Breast epithelium (tissue), 4 donors: ENCODE measurements at regions not wholly inside any gene's neighbourhood (a gene's known extent, or its start where the extent isn't known, plus 50 kb on each side); places are given as distances from the start of the nearest gene placed in this dataset.

ENCODE experiments used
- DNase-seq, 2 donors: peaks; one replicate each; pipeline ENCODE4 v3.0.0-alpha.2; 2019; ENCODE audit warnings: low spot score in 2 of 2
- H3K27ac ChIP-seq, 2 donors: fragments of 200-600 bp; sonication (generic) in 1 of 2; one replicate each; pipeline ENCODE4 v1.5.1; 2016 to 2019; ENCODE audit warnings: mild to moderate bottlenecking in 1 of 2
- H3K27me3 ChIP-seq, 2 donors: fragments of 200-600 bp; sonication (generic) in 1 of 2; one replicate each; pipeline versions ENCODE4 v1.5.1 to v1.6.0; 2017 to 2019; ENCODE audit warnings: control low read depth in 1 of 2, mild to moderate bottlenecking in 1 of 2
- H3K36me3 ChIP-seq: fragments of 200-600 bp; one replicate; pipeline ENCODE4 v1.5.1; 2019
- H3K4me1 ChIP-seq, 2 donors: fragments of 200-600 bp; sonication (generic); one replicate each; pipeline ENCODE4 v1.5.1; 2016 to 2019; ENCODE audit warnings: control low read depth in 1 of 2
- H3K4me3 ChIP-seq, 3 donors: fragments of 200-600 bp; sonication (generic); 1 replicate in 2 of 3; 2 replicates in 1 of 3; pipeline ENCODE4 v1.5.1; 2016 to 2019; ENCODE audit warnings: mild to moderate bottlenecking in 3 of 3, moderate library complexity in 2 of 3
- H3K9me3 ChIP-seq, 2 donors: fragments of 200-600 bp; sonication (generic) in 1 of 2; one replicate each; pipeline ENCODE4 v1.5.1; 2016 to 2019; ENCODE audit warnings: control low read depth in 1 of 2
- POLR2A ChIP-seq: fragments of 450-650 bp; IDR thresholded peaks from one replicate; pipeline ENCODE4 v1.6.1; 2016; ENCODE audit warnings: antibody characterized with exemption, mild to moderate bottlenecking, moderate library complexity
- POLR2AphosphoS5 ChIP-seq, 3 donors: sonication (generic); formaldehyde crosslinking; IDR thresholded peaks; one replicate each; pipeline ENCODE4 v1.6.1; 2017; ENCODE audit warnings: antibody characterized with exemption in 3 of 3
- intact Hi-C: fragments of 100-400 bp; cut with DNase I; formaldehyde crosslinking; loops from one replicate; pipeline ENCODE4 v1.15.1; 2023; ENCODE audit warnings: low total_unique reads
- TF ChIP-seq, protein P1 (sequence below), 3 donors: fragments of 450-650 bp; IDR thresholded peaks; one replicate each; pipeline ENCODE4 v1.5.1; 2016 to 2017; ENCODE audit warnings: antibody characterized with exemption in 3 of 3, mild to moderate bottlenecking in 3 of 3, moderate library complexity in 3 of 3

DNA sequence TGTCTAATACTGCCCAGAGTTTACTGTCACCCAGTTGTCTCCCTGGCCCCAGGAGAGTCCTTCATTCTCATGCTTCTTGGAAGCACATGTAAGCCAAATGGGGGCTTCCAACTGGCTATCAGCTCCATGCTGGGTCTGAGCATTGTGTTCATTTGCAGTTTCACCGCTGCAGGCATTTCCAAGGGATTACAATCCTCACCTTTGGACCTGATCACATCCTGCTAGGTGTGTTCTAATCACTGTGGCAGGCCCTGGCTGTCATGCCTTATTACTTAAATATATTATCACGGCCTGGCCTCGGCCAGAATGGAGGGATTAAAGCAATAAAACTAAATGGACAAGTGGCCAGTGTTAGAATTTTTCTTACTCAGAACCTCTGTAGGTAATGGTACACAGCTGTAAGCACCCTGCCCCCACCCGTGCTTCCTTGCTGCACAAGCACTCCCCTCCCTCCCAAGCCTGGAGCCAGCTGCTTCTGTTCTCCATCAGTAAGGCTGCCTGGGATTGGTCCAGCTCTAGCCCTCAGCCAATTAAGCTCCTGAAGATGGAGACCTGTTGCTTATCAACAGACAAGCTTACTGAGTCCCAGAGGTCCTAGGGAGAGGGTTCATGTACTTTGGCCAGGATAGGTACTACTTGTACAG lies 175.9 kb upstream of the RBM19 start:
- TF ChIP-seq POLR2AphosphoS5 (IDR thresholded peaks at IDR 0.05) (no peak), POLR2A (no peak)
- TF ChIP-seq, protein P1, sequence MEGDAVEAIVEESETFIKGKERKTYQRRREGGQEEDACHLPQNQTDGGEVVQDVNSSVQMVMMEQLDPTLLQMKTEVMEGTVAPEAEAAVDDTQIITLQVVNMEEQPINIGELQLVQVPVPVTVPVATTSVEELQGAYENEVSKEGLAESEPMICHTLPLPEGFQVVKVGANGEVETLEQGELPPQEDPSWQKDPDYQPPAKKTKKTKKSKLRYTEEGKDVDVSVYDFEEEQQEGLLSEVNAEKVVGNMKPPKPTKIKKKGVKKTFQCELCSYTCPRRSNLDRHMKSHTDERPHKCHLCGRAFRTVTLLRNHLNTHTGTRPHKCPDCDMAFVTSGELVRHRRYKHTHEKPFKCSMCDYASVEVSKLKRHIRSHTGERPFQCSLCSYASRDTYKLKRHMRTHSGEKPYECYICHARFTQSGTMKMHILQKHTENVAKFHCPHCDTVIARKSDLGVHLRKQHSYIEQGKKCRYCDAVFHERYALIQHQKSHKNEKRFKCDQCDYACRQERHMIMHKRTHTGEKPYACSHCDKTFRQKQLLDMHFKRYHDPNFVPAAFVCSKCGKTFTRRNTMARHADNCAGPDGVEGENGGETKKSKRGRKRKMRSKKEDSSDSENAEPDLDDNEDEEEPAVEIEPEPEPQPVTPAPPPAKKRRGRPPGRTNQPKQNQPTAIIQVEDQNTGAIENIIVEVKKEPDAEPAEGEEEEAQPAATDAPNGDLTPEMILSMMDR (IDR thresholded peaks at IDR 0.05), result no peak
- DNase-seq, result no peak
- H3K9me3 ChIP-seq, result no peaks in the 10 kb centered on the region
- peaks cover 0 to 14% of the 10 kb centered on the region in 2 donors for H3K27me3 ChIP-seq
- no peaks in the 10 kb centered on the region for H3K4me1 ChIP-seq
- H3K27ac ChIP-seq, result no peak overlapping the region
- H3K4me3 ChIP-seq, result no peak overlapping the region
- intact Hi-C loops, result no loop called here
- H3K36me3 ChIP-seq, result no peaks in the 10 kb centered on the region

DNA sequence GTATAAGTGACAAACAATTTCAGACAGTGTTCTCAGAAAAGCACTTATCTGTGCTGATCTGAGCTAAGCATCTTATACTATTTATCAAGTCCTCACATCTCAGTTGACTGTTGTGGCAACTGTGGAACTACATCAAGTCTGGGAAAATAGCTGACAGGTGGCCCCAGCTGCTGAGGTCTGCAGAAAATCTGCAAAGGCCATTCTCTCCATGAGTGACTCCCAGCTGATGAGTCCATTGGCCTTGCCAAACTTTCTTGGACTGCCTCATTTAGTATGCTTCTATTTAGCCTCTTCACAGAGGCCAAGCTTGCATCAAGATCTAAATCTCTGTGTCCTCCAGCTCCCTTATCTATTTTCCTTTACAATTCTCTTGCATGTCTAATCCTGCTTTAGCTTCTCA lies 174.5 kb upstream of the RBM19 start:
- no peak for DNase-seq
- Histone ChIP-seq H3K9me3 (no peaks in the 10 kb centered on the region), H3K4me1 (no peaks in the 10 kb centered on the region), H3K27ac (no peak overlapping the region), H3K36me3 (no peaks in the 10 kb centered on the region), H3K27me3 (peaks cover 0 to 5% of the 10 kb centered on the region in 2 donors), H3K4me3 (no peak overlapping the region)
- TF ChIP-seq POLR2AphosphoS5 (IDR thresholded peaks at IDR 0.05), result no peak
- TF ChIP-seq POLR2A, result no peak
- TF ChIP-seq, protein P1 (IDR thresholded peaks at IDR 0.05), result no peak
- intact Hi-C loops, result no loop called here

DNA sequence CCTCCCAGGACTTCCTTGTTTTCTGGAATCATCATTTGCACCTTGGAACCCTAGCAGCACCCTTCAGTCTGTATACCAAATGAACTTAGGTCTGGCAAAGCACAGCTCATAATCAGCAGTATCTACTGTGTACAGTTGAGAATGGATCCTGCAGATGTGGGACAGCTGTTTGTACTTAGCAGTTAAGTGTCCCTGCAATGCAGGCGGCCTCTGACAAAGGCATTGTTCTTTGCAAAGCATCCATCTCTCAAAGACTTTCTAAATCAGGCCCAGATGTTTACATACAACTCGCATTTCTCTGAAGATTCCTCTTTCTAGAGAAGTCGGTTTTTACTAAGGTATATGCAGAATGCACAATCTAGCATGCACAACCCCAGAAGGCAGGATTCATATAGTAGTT lies 170.5 kb upstream of the RBM19 start:
- peaks cover 0 to 8% of the 10 kb centered on the region in 2 donors for H3K27me3 ChIP-seq
- DNase-seq, result no peak
- no peak overlapping the region for H3K4me3 ChIP-seq
- no peaks in the 10 kb centered on the region for H3K9me3 ChIP-seq
- H3K27ac ChIP-seq, result no peak overlapping the region
- H3K4me1 ChIP-seq, result no peaks in the 10 kb centered on the region
- intact Hi-C loops, result loop anchor here (2.0 kb wide), 1 partner anchor 84 kb away; no protein-coding TSS in a partner anchor
- no peaks in the 10 kb centered on the region for H3K36me3 ChIP-seq
- TF ChIP-seq POLR2A, result no peak
- no peak for TF ChIP-seq POLR2AphosphoS5 (IDR thresholded peaks at IDR 0.05)
- TF ChIP-seq, protein P1 (IDR thresholded peaks at IDR 0.05), result no peak

DNA sequence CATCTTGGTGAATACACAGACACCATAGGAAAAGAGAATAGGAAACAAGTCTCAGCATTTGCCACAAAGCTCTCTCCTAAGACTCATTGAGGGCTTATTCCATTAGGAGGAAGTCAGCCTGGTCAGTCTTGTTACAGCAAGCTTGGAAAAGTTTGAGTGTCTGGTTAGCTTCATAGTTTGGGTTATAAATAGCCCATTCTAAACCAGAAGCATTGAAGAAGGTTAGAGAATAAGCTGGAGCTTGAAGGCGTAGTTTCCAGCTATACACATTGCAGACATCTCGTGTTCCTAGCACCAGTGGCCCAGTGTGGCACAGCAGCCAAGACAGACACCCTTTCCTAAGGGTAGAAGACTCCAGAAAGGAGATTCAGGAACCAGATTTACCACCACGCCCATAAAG lies 168.8 kb upstream of the RBM19 start:
- DNase-seq, result no peak
- no peak for TF ChIP-seq POLR2AphosphoS5 (IDR thresholded peaks at IDR 0.05)
- TF ChIP-seq, protein P1 (IDR thresholded peaks at IDR 0.05), result no peak
- TF ChIP-seq POLR2A, result no peak
- Histone ChIP-seq H3K27ac (no peak overlapping the region), H3K27me3 (peaks cover 0 to 19% of the 10 kb centered on the region in 2 donors), H3K9me3 (no peaks in the 10 kb centered on the region), H3K4me3 (no peak overlapping the region), H3K4me1 (no peaks in the 10 kb centered on the region), H3K36me3 (no peaks in the 10 kb centered on the region)
- intact Hi-C loops, result no loop called here

DNA sequence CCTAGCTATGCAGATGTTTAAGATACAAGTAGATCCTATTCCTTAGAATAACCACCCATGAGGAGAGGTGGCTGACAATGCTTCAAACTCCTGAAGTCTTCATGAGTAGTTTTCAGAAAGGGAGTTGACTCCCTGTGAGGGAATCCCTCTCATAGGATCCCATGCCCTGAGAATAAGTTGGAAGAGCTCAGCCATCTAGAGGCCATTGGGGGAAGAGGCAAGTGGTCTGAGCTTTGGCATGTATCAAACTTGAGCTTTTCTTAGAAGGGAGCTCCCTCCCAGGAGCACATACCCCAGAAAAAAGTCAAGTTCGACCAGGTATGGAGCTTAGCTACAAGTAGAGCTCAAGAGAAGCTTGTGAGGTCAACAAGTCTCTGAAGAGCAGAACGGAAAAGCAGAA lies 165.7 kb upstream of the RBM19 start:
- no peak overlapping the region for H3K4me3 ChIP-seq
- TF ChIP-seq, protein P1 (IDR thresholded peaks at IDR 0.05), result no peak
- no peak for TF ChIP-seq POLR2AphosphoS5 (IDR thresholded peaks at IDR 0.05)
- no peak for TF ChIP-seq POLR2A
- H3K27me3 ChIP-seq, result peaks cover 0 to 26% of the 10 kb centered on the region in 2 donors
- H3K36me3 ChIP-seq, result no peaks in the 10 kb centered on the region
- no peaks in the 10 kb centered on the region for H3K4me1 ChIP-seq
- no peaks in the 10 kb centered on the region for H3K9me3 ChIP-seq
- intact Hi-C loops, result no loop called here
- H3K27ac ChIP-seq, result no peak overlapping the region
- DNase-seq, result no peak
